ENCODE measurements at regions not wholly inside any gene's neighbourhood (a gene's known extent, or its start where the extent isn't known, plus 50 kb on each side); places are given as distances from the start of the nearest gene placed in this dataset.

GRCh38 chr5:96243862-96244261 lies 189.2 kb downstream of the PCSK1 start:
- no peak for DNase-seq

GRCh38 chr5:96243203-96243602 lies 189.8 kb downstream of the PCSK1 start:
- no peak for DNase-seq

- DNase-seq, result no peak
Measured at GRCh38 chr5:96242571-96242970, 190.5 kb downstream of the PCSK1 start.

GRCh38 chr5:96236831-96237230 lies 196.2 kb downstream of the PCSK1 start:
- no peak for DNase-seq

- DNase-seq, result no peak
Measured at GRCh38 chr5:96236051-96236450, 197.0 kb downstream of the PCSK1 start.

GRCh38 chr5:96235008-96235910 lies 197.8 kb downstream of the PCSK1 start:
- DNase-seq, result no peak

- no peak for DNase-seq
Measured at GRCh38 chr5:96232602-96233001, 200.4 kb downstream of the PCSK1 start.

- DNase-seq, result no peak
Measured at GRCh38 chr5:96229188-96229587, 203.9 kb downstream of the PCSK1 start.

GRCh38 chr5:96228408-96228807 lies 204.6 kb downstream of the PCSK1 start:
- no peak for DNase-seq

- no peak for DNase-seq
Measured at GRCh38 chr5:96227957-96228356, 205.1 kb downstream of the PCSK1 start.

GRCh38 chr5:96226941-96227552 lies 206.0 kb downstream of the PCSK1 start:
- no peak for DNase-seq

- DNase-seq, result no peak
Measured at GRCh38 chr5:96222129-96222528, 210.9 kb downstream of the PCSK1 start.

- DNase-seq, result no peak
Measured at GRCh38 chr5:96220610-96221390, 212.2 kb downstream of the PCSK1 start.

GRCh38 chr5:96219580-96220281 lies 213.3 kb downstream of the PCSK1 start:
- no peak for DNase-seq

- no peak for DNase-seq
Measured at GRCh38 chr5:96218653-96219052, 214.4 kb downstream of the PCSK1 start.

GRCh38 chr5:96214442-96215197 lies 218.4 kb downstream of the PCSK1 start:
- no peak for DNase-seq

- DNase-seq, result no peak
Measured at GRCh38 chr5:96209829-96210228, 223.2 kb downstream of the PCSK1 start.

GRCh38 chr5:96207420-96207819 lies 225.6 kb downstream of the PCSK1 start:
- no peak for DNase-seq

- DNase-seq, result no peak
Measured at GRCh38 chr5:96203761-96204160, 229.3 kb downstream of the PCSK1 start.

- no peak for DNase-seq
Measured at GRCh38 chr5:96201503-96201902, 231.5 kb downstream of the PCSK1 start.

GRCh38 chr5:96200641-96201040 lies 232.4 kb downstream of the PCSK1 start:
- no peak for DNase-seq

- no peak for DNase-seq
Measured at GRCh38 chr5:96199713-96200183, 233.3 kb downstream of the PCSK1 start.
